ENCODE measurements at regions not wholly inside any gene's neighbourhood (a gene's known extent, or its start where the extent isn't known, plus 50 kb on each side); places are given as distances from the start of the nearest gene placed in this dataset.
A peak's percentile ranks its signal among the peaks of the same experiment; 100 is the strongest.

DNA sequence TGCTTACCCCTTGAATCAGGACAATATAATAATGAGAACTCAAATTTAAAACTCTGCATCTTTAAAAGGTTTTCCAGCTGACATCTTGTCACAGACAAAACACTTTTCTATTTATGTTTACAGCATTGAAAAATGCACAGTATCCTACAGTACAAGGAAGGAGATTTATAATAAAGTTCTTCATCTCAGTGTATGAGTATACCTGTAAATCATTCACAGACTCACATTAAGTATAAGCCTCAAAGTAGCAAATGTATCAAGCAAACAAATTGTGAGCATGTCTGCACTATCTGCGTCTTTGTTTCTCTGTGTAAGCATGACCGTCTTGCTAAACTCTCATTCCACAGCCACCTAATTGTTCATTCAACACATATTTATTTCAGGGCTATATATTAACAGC is 52.8 kb downstream of the PPP1R2C start:
- DNase-seq: no peak

DNA sequence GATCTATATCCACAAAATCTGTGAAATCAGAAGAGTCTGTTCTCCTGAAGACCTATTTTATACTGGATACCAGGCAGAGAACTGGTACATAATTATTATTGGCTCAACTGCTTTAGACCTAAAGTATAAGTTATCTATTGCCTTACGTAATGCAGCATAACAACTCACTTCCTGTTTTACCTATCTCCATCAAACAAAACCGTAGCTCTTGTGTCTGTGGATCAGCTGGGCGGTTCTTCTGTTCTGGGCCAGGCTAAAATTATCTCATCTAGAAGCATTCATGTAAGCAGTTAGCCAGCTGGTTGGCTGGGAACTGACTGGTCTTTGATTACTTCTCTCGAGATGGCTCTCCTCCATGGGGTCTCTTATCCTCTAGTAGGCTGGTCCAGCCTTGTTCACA is 57.8 kb downstream of the PPP1R2C start:
- DNase-seq: no peak

DNA sequence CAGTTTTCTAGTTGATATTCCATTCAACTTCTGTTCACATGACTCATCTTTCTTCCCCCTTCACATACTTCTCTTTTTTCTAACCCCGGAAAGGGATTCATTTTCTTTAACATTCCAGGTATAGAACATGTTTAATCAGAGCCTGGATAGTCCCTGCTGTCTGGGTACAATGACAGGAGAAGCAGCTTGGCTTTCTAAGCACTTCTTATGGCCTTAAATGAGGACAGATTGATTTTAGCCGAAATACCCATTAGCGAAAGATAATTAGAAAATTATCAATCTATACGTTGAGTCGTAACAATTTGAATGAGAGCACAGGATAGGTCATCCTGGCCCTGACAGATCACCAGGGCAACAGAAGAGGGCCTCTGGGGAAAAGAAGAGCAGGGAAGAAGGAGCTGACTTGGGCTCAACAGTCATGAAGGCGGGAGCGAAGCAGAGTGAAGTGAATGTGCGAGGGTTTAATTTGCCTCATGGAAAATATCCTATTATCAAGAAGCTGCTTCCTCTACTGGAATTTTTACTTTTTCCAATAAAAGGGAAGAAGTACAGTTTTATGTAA is 62.2 kb downstream of the PPP1R2C start:
- DNase-seq: no peak

DNA sequence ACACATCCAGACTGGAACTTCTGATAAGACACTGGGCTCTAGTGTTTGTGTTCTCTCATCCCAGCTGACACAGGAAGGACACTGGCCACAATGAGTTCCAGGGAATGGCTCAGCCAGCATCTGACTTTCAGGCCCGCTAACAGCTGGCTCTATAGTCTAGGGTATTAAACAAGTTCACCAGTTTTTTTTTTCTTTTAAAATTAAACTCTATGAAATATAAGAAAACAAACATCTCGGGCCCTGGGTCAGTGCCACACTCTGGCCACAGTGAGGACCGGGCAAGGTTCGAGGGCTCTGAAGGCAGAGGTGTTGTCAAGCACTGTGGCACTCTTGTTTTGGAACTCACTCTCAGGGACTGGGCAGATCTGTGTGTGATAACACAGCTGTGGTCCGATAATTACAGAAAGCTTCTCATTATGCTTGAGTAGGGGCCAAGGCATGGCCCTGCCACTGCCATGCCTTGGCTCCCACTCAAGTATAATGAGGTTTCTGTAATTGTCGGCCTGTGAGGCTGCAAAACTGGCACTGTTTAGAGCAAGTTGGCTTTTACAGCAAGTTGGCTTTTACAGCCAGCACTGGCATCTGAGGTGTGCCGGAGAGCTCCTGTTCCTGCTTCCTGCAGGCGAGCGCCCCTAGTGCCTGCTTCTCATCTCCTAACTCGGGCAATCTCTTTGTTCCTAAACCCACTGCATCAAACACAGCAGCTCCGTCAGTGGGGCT is 62.8 kb downstream of the PPP1R2C start:
- peak; percentile 30 for DNase-seq

DNA sequence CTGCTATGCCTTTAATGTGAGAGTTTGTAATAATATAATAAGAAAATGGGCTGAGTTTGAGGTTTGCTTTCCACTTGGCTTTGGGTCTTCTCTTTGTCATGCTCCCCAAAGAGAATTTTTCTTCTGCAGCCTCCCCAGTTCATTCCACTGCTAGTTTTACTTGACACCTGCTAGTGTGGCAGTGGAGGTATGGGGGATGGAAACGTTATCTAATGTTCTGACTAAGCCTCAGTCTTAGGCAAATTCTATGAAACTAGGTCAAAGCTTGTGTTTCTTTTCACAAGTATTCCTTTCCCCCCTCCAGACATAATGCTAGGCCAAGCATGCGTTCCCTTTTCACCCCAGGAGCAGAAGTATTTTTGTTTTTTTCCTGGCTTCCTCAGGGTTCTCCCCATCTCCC is 67.5 kb downstream of the PPP1R2C start:
- DNase-seq: no peak

DNA sequence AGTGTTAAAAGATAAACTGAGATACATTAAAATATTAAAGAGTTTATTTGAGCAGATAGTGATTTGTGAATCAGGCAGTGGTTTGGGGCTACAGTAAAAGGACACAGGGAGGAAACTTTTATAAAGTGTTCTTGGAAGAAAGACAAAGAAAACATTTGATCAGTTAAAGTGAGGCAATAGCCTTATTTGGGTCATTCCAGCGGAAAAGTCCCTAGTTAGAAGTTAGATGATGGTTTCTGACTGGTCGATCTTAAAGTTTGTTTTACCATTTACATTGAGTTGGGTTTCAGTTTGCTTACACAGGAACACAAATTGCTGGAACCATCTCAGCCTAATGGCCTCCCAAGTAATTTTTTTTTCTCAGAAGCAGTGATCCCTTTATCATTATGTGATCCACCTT is 69.7 kb downstream of the PPP1R2C start:
- no peak for DNase-seq

DNA sequence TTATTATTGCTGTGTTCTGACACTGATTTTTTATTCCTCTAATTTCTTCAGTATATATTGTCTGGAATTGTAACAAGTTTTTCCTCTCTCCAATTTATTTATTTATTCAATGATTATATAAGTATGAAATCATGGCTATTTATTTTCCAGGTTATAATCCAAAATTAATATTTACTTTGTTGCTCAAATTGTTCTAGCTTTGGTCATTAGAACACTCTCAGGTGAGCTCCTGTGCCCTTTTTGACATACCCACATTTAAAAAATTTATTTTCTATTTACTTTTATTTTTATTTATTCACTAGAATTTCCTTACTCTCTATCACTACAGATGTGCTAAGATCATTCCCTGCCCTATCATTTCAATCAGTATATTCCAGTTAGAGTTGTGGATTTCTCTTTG is 70.2 kb downstream of the PPP1R2C start:
- DNase-seq: no peak

DNA sequence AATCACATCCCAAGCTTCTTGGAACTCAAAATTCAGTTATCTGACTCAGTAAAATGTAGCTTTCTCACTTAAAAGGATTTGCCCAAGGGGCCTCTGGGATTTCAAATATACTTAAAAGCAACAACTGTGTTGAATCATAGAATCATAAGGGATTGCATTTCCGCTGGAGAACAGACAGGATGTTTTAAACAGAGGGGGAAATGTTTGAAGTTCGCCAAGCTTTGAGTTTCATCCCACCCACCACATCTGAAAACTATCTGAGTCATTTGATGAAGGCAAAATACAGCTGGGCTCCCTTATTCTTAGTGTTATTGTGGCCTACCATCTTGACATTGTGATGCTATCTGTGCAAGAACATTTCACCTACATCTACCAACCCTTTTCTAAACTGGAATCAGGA is 73.5 kb downstream of the PPP1R2C start:
- no peak for DNase-seq

DNA sequence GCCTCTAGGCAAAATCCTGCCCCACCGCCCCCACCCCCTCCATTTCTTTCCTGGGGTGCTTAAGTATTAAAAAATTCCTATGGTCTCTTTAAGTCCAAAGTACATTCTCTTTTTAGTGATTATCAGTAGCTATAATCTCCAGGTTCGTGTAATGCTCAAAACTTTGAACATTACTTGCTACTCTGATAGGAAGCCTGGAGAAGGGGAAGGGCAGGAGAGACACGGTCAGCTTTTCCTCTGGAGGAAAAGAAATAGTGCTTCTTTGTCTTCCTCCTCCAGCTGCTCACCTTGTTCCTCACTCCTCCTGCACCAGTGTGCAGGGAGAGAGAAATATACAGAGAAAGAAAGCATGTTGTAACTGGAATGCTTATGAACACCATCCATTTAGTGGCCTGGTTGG is 80.4 kb downstream of the PPP1R2C start:
- DNase-seq: no peak

DNA sequence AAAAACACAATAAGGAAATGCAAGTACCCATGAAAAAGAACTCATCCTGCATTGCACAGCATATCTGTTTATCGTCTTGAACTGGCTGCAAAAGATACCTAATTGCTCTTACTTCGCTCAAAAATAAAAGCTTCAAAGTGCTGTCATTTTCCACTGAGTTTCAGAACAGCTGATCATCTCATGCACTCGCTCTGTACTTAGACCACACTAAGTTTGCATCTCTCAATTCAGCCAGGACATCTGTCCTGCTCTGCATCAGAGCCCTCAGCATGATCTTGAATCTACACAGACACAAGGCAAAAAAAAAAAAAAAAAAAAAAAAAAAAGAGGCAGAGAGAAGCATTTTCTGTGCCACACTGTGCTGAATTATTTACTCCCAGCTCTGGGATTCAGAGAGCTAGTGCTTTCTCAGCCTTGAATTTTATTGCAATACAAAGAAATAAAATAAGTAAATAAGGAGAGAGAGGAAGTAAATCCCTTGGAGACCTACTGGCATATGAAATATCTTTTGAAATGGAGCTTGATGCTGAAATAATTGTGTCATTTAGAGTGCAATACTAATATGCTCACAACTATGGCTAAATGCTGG is 81.3 kb downstream of the PPP1R2C start:
- no peak for DNase-seq

DNA sequence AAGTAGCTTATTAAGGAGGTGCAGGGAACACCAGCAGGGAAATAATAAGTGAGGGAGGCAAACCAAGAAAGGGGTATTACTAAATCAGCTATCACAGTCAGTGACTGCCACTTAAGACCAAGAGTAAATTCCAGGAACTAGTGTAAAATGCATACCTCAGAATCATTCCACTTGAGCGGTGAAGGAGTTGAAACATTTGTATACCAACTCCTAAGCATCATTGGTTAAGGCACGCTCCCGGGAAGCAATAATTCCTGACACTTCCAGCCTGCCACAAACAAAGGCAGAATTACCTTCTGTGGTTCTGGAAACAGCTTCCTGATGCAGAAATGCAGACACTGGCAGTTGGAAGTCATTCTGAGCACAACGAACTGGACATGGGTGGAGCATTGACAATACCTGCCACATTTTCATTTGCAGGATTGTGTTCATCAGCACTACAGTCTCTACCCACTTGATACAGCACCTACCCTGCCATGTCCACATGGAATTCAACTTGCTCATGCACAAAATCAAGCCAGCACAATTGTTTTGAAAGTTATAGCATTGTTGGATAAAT is 82.1 kb downstream of the PPP1R2C start:
- DNase-seq: peak; percentile 45

DNA sequence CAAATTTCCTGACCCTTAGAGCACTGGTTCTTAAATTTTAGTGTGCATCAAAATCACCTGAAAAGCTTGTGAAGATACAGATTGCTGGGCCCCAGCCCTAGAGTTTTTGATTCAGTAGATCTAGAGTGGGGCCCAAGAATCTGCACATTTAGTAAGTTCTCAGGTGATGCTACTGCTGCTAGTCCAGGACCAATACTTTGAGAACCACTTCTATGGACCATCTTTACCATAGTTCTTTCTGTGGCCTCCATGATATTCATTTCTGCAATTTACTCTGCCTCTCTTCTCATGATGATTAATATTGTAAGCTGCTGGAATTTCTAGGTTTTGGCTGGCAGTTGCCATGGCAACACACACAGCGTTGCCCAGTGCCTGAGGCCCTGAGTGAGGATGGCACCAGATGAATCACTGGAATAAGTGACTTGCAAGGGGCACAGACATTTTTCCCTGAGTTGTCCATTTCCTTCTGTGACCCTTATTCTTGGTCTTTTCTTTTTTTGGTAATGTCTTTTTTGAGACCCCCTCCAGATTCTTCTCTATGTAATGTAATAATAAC is 83.6 kb downstream of the PPP1R2C start:
- no peak for DNase-seq

DNA sequence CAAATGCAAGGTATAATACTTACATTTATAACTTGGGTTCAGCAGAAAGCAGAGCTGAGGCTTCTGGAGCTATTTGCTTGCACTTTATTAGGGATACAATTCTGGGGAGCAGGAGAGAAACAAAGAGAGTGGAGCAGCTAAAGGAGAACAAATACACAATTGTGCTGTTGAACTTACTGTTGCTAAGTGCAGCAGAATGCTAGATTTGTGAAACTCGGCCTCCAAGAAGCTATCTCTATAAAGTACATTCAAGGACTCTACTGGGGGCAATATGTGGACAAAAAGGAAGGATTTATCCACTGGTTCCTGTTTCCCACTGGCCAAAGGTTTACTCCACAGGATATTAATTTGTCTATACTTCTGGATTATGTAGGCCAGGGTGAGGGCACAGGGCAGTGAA is 86.8 kb downstream of the PPP1R2C start:
- DNase-seq: no peak

DNA sequence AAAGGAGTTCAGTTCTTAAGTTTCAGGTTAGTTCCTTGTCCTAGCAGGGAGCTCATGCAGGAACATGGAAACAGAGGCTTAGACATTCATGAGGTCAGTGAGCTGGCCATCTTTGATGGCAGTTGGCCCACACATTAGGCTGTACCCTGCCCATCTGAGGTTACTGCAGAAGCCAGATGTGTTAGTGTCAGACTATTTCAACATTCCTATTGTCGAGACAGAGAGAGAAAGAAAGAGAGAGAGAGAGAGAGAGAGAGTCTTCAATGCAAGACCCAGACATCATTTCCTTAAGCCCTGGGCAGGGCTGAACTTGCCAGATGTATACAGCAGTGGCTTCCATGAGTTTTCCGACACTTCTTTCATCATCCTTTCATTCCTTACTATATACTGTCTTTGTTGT is 91.3 kb downstream of the PPP1R2C start:
- no peak for DNase-seq

DNA sequence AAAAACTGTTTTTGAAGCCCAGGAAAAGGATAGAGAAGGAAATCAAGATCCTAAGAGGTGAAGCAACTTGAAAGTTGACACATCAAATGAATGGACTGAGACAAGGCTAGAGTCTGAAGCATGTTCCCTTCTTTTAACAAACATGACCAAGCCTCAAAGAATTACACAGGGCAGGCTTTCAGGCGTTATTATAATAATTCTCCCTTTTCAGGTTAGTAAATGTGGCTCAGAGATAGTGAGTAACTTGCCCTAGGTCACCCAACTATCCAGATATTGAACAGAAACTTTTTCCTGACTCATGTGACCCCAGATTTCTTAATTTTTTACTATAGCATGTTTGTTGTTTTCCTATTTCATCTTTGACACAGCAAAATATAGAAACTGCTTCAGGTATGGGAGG is 91.7 kb downstream of the PPP1R2C start:
- DNase-seq: no peak

DNA sequence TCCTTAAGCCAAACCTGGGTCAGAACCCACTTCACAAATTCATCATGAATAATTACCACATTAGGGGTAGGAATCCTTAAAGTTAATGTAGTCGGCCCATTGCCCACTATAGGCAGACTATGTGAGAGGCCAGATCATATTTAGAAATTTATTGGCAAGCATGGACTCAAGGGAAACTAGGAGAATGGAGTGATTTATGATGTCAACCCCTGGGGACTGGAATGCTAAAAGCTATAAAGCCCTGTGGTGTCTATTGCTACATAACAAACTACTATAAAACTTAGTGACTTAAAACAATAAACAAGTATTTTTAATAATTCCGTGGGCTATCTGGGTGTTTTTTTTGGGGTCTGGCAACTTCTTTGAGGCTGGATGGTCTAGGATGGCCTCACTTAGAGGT is 93.9 kb downstream of the PPP1R2C start:
- DNase-seq: no peak

DNA sequence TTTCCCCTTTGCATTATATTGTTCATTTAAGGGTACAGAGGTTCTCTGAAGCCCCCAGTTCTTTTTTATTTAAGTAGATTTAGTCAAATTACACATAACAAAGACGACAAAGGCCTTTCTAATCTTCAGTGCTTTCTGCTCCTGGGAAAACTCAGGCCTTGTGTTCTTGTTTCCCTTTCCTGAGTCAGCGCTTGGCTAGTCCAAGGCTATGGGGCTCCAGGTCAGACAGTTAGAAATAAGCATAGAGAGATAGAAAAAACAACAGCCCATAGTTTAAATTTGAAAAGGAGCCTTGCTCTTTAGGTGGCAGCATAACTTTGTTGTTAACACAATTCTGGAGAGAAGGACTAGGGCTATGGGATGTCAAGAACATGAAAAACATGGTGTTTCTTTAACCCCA is 97.3 kb downstream of the PPP1R2C start:
- peak; percentile 5 for DNase-seq

DNA sequence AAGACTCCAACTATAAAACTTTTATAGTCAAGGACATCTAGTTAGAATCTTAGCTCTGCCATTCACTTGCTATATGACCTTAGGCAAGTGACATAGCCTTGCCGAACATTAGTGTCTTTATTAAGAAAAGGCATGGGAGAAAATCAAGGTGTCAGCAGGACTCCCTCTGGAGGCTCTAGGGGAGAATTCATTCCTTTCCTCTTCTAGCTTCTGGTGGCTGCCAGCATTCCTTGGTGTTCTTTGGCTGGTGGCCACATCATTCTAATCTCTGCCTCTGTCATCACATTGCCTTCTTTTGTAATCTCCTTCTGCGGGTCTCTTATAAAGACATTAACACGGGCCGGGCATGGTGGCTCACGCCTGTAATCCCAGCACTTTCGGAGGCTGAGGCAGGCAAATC is 99.8 kb downstream of the PPP1R2C start:
- DNase-seq: no peak

DNA sequence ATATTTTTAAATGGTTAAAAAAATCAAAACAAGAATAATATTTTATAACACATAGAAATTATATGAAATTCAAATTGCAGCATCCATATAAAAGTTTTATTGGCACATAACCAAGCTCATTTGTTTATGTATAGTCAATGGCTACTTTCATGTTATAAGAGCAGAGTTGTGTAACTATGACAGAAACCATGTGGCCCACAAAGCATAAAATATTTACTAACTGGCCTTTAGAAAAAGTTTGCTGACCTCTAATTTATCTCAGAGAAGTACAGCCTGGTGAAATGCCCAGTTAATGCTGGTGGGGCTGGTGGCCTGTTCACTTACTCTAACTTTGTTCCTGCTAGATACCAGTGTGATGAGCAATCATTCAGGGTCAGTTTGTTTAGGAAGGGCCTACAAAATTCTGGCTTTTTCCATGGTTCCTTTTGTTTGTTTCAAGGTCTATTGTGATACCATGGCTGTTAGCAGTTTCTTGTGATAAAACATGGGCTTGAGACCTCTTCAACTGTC is 104.6 kb downstream of the PPP1R2C start:
- DNase-seq: peak; percentile 7

DNA sequence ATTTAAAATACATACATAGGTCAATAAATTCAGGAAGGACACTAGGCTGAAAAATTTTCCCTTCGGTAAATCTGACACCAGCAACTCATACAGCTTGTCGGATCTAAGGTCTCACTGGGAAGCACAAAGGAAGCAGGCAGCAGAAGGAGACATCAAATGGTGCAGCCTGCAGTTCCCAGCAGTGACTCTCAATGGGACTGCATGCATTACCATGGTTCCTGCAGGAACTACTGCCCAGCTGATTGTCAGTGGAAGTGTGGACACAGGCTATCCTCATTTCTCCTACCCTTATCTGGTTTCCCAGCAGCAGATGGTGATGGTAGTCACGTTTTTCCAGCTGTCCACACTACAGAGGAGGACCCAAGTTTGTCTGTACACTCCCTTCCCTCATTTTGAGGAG is 113.3 kb downstream of the PPP1R2C start:
- no peak for DNase-seq

DNA sequence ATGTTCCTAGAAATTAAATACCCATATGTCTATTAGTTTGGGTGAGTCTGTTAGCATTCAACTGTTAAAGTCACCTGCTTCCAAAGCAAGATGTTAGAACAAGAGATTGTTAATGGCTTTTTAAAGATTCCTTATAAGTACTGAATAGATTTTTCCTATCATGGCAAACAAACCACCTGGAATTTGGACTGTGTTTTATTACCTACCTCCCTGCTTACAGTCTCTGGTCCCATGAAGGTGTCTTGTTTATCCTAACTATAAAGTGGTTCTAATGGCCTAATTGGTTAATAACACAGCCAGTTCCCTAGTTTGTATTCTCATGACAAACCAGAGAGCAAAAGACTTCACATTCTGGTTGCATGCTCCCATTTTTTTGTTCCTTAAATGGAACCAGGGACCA is 149.5 kb downstream of the PPP1R2C start:
- DNase-seq: no peak

DNA sequence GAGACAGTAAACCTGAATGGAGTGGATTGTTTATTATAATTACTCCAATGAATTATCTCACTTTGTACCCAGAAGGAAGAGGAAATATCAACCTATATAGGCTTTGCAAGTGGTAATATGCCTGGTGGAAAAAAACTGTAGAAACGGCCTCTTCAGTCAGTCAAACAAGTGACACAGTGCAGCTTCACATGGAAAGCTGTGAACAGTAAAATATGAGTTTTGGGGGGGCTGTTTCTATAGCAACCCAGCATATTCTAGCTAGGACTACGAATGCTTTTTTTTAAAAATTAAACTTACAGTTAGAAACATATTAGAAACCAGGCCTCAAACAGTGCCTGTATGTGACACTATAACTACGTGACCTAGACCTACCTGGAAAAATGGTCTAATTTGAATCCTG is 150.1 kb downstream of the PPP1R2C start:
- no peak for DNase-seq

DNA sequence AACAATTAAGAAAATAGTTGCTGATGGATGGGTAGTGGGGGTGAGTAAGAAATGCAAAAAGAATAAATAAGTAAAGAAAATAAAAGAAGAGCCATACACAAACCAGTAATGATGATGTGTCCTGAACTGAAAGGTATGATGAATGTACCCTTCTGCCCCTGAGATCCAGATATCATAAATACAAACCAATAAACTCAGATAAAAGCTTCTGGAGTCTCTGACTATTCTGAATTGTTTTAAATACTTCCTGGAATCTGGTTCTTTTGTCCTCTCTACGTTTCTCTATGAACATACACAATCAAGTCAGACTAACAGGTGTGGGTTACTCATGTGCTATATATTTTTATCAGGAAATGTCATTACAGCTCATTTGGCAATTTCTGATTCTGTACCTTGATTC is 153.4 kb downstream of the PPP1R2C start:
- DNase-seq: no peak

Measured in renal pelvis (tissue), 1 donor.